ENCODE measurements at regions not wholly inside any gene's neighbourhood (a gene's known extent, or its start where the extent isn't known, plus 50 kb on each side); places are given as distances from the start of the nearest gene placed in this dataset.

DNA sequence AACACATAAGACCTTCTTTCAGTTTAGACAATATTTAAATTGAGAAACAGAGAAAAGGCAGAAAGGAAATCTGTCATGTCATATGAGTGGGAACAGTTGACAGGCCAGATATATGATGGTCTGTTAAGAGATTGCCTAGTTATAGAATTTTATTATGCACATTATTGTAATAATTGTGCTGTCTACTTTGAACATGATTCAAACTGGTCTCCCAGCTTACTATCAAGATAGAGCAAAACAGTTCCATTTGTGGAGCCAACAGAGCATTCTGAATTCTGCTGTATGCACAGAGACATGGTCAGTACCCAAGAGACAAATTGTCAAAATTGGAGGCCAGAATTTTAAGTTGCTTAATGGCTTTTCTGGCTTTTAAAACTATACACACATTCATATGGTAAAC is 139.4 kb downstream of the FBXO8 start:
- H3K36me3 ChIP-seq (replicated peaks in 1 of 2), result no peaks in the 10 kb centered on the region
- no peak for DNase-seq
- H3K4me1 ChIP-seq (replicated peaks in 1 of 2), result no peaks in the 10 kb centered on the region
- H3K27me3 ChIP-seq, result no peaks in the 10 kb centered on the region
- no peak overlapping the region for H3K4me3 ChIP-seq
- no peak overlapping the region for H3K27ac ChIP-seq
- no peak for TF ChIP-seq POLR2A (IDR thresholded peaks at IDR 0.05)
- TF ChIP-seq, protein P1, sequence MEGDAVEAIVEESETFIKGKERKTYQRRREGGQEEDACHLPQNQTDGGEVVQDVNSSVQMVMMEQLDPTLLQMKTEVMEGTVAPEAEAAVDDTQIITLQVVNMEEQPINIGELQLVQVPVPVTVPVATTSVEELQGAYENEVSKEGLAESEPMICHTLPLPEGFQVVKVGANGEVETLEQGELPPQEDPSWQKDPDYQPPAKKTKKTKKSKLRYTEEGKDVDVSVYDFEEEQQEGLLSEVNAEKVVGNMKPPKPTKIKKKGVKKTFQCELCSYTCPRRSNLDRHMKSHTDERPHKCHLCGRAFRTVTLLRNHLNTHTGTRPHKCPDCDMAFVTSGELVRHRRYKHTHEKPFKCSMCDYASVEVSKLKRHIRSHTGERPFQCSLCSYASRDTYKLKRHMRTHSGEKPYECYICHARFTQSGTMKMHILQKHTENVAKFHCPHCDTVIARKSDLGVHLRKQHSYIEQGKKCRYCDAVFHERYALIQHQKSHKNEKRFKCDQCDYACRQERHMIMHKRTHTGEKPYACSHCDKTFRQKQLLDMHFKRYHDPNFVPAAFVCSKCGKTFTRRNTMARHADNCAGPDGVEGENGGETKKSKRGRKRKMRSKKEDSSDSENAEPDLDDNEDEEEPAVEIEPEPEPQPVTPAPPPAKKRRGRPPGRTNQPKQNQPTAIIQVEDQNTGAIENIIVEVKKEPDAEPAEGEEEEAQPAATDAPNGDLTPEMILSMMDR (IDR thresholded peaks at IDR 0.05), result no peak
- intact Hi-C loops (cut with DNase I), result no loop called here
- H3K9me3 ChIP-seq (replicated peaks in 1 of 3), result peaks cover 0 to 5% (median 0%) of the 10 kb centered on the region in 3 donors

DNA sequence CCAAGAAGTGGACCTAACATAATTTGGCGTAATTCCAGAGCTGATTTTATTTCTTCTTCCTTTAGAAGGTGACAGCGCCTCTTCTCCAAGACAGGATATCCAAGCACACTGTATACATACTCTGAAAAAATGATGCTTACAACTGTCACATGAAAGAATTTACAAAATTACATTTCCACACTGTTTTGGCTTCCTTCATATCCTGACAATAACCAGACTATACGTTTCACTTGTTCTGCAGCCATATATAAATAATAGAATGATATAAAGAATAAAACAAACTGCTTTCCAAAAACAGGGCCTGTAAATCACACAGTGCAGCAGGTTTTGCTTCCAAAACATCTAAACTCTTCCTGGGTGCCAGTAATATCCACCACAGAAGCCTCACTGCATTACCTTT is 141.6 kb downstream of the FBXO8 start:
- intact Hi-C loops (cut with DNase I), result no loop called here
- no peak overlapping the region for H3K4me3 ChIP-seq
- no peak overlapping the region for H3K27ac ChIP-seq
- 57 to 68% (median 62%) methylated on average over 3 of the region's 3 CpGs for WGBS, 4 donors
- no peaks in the 10 kb centered on the region for H3K4me1 ChIP-seq (replicated peaks in 1 of 2)
- TF ChIP-seq POLR2A (IDR thresholded peaks at IDR 0.05), result no peak
- TF ChIP-seq, protein P1 (IDR thresholded peaks at IDR 0.05), result no peak
- no peaks in the 10 kb centered on the region for H3K36me3 ChIP-seq (replicated peaks in 1 of 2)
- DNase-seq, result no peak
- no peaks in the 10 kb centered on the region for H3K9me3 ChIP-seq (replicated peaks in 1 of 3)
- no peaks in the 10 kb centered on the region for H3K27me3 ChIP-seq

DNA sequence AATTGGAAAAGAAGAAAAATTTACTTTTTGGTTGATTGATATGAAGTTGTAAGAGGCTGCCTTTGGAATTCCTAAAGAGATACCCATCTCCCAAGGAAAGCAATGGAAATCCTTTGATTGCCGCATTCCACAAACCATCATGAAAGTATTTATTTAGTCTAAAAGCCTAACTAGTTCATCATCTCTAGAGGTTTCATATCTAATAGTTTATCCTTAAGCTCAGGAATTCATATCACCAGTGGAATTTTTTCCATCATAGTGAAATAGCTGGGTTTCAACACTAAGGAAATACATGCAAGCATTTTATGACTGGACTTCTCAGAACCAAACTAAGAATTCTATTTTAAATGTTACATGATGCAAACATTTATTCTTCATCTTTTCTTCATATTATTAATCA is 144.9 kb downstream of the FBXO8 start:
- no peaks in the 10 kb centered on the region for H3K9me3 ChIP-seq (replicated peaks in 1 of 3)
- H3K4me1 ChIP-seq (replicated peaks in 1 of 2), result no peaks in the 10 kb centered on the region
- H3K27me3 ChIP-seq, result no peaks in the 10 kb centered on the region
- no peak for DNase-seq
- H3K36me3 ChIP-seq (replicated peaks in 1 of 2), result no peaks in the 10 kb centered on the region
- H3K4me3 ChIP-seq, result no peak overlapping the region
- TF ChIP-seq POLR2A (IDR thresholded peaks at IDR 0.05), result no peak
- 88 to 95% (median 93%) methylated on average over 1 of the region's 1 CpG for WGBS, 4 donors
- intact Hi-C loops (cut with DNase I), result no loop called here
- H3K27ac ChIP-seq, result no peak overlapping the region

DNA sequence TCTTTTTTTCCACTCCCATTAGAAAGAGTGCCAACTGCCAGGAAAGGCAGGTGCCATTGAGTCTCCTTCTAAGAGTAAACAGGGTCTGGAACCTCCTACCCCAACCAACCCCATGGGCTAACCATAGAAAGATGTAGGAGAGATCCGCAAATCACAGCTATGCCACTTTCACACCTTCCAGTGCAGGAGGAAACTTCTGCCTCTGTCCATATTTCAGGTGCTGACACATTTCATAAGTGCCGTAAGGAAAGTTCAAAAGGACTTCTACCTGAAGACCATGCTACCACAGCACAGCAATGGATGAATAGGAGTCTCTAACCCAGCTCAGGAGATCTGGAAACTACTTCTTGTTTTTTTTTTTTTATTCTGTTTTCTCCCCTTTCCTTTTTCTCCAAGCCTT is 145.8 kb downstream of the FBXO8 start:
- Histone ChIP-seq H3K27ac (no peak overlapping the region), H3K9me3 (replicated peaks in 1 of 3) (no peaks in the 10 kb centered on the region), H3K36me3 (replicated peaks in 1 of 2) (no peaks in the 10 kb centered on the region), H3K4me3 (no peak overlapping the region), H3K27me3 (no peaks in the 10 kb centered on the region), H3K4me1 (replicated peaks in 1 of 2) (no peaks in the 10 kb centered on the region)
- 68 to 79% (median 76%) methylated on average over 2 of the region's 2 CpGs for WGBS, 4 donors
- TF ChIP-seq POLR2A (IDR thresholded peaks at IDR 0.05), result no peak
- TF ChIP-seq, protein P1 (IDR thresholded peaks at IDR 0.05), result no peak
- no peak for DNase-seq
- intact Hi-C loops (cut with DNase I), result no loop called here

DNA sequence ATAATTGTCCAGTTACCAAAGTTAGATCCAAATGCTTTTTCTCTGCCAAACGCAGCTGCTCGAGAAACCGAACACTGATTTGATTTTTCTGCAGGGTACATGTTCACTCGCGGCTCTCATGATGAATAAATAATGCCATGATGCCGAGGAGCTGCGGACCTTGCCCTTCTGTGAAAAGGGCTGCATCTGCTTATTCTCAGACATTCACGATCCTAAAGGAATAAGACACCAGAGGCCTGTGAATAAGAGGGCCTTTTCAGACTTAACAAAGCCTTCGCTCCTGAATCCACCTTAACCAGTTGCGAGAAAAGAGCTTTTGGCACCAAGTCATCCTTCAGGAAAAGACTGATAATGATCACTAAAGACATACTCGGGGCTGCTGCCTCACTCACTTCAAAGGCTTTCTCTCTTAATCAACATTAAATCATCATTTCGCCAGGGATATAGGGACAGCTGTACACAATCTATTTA is 147.5 kb downstream of the FBXO8 start:
- Histone ChIP-seq H3K36me3 (replicated peaks in 1 of 2) (no peaks in the 10 kb centered on the region), H3K27me3 (no peaks in the 10 kb centered on the region), H3K4me1 (replicated peaks in 1 of 2) (no peaks in the 10 kb centered on the region), H3K27ac (peak overlapping the region in 1 of 5 donors; percentile 43), H3K9me3 (replicated peaks in 1 of 3) (no peaks in the 10 kb centered on the region), H3K4me3 (no peak overlapping the region)
- TF ChIP-seq, protein P1 (IDR thresholded peaks at IDR 0.05), result no peak
- no peak for TF ChIP-seq POLR2A (IDR thresholded peaks at IDR 0.05)
- 21 to 32% (median 25%) methylated on average over 12 of the region's 12 CpGs for WGBS, 4 donors
- intact Hi-C loops (cut with DNase I), result no loop called here
- peak in 1 of 7 donors; percentile 70 for DNase-seq
